CD4-positive, alpha-beta T cell treated with Interleukin-17A for 1 hour (primary cell): ENCODE measurements at regions not wholly inside any gene's neighbourhood (a gene's known extent, or its start where the extent isn't known, plus 50 kb on each side); places are given as distances from the start of the nearest gene placed in this dataset.
"Not testable (repeated sequence)": the region's sequence is repeated elsewhere in the genome, so short reads cannot be mapped to it uniquely, and the experiment has no call there.

Source experiments
- DNase-seq: peaks from one replicate; pipeline ENCODE4 v3.0.0-alpha.2; 2020

GRCh38 chr2:16227811-16228462 lies 287.6 kb downstream of the MYCN start:
- DNase-seq = no peak

- DNase-seq = no peak
These were observed 286.8 kb downstream of the MYCN start for GRCh38 chr2:16226943-16227664.

- no peak for DNase-seq
These were observed 286.0 kb downstream of the MYCN start for GRCh38 chr2:16226381-16226780.

GRCh38 chr2:16225545-16225944 lies 285.2 kb downstream of the MYCN start:
- DNase-seq = no peak

GRCh38 chr2:16225071-16225470 lies 284.7 kb downstream of the MYCN start:
- DNase-seq = no peak

GRCh38 chr2:16224298-16225045 lies 284.1 kb downstream of the MYCN start:
- DNase-seq = no peak

- DNase-seq = no peak
These were observed 283.5 kb downstream of the MYCN start for GRCh38 chr2:16223841-16224177.

GRCh38 chr2:16223161-16223840 lies 283.0 kb downstream of the MYCN start:
- DNase-seq = no peak

GRCh38 chr2:16222326-16222725 lies 282.0 kb downstream of the MYCN start:
- DNase-seq = no peak

- DNase-seq = no peak
These were observed 281.2 kb downstream of the MYCN start for GRCh38 chr2:16221461-16222010.

GRCh38 chr2:16219292-16219975 lies 279.1 kb downstream of the MYCN start:
- DNase-seq = no peak

GRCh38 chr2:16218625-16219024 lies 278.3 kb downstream of the MYCN start:
- DNase-seq = no peak

GRCh38 chr2:16218161-16218560 lies 277.8 kb downstream of the MYCN start:
- DNase-seq = no peak

- DNase-seq = not testable (repeated sequence)
These were observed 277.4 kb downstream of the MYCN start for GRCh38 chr2:16217741-16218140.

GRCh38 chr2:16217291-16217690 lies 276.9 kb downstream of the MYCN start:
- no peak for DNase-seq

- DNase-seq = no peak
These were observed 276.2 kb downstream of the MYCN start for GRCh38 chr2:16216558-16216945.

- DNase-seq = no peak
These were observed 275.7 kb downstream of the MYCN start for GRCh38 chr2:16215902-16216557.

GRCh38 chr2:16214861-16215260 lies 274.5 kb downstream of the MYCN start:
- no peak for DNase-seq

- no peak for DNase-seq
These were observed 274.0 kb downstream of the MYCN start for GRCh38 chr2:16214391-16214790.

GRCh38 chr2:16212321-16212720 lies 272.0 kb downstream of the MYCN start:
- no peak for DNase-seq

- DNase-seq = no peak
These were observed 271.0 kb downstream of the MYCN start for GRCh38 chr2:16211341-16211740.

- DNase-seq = no peak
These were observed 270.5 kb downstream of the MYCN start for GRCh38 chr2:16210841-16211240.
